ENCODE measurements at regions not wholly inside any gene's neighbourhood (a gene's known extent, or its start where the extent isn't known, plus 50 kb on each side); places are given as distances from the start of the nearest gene placed in this dataset.

DNA sequence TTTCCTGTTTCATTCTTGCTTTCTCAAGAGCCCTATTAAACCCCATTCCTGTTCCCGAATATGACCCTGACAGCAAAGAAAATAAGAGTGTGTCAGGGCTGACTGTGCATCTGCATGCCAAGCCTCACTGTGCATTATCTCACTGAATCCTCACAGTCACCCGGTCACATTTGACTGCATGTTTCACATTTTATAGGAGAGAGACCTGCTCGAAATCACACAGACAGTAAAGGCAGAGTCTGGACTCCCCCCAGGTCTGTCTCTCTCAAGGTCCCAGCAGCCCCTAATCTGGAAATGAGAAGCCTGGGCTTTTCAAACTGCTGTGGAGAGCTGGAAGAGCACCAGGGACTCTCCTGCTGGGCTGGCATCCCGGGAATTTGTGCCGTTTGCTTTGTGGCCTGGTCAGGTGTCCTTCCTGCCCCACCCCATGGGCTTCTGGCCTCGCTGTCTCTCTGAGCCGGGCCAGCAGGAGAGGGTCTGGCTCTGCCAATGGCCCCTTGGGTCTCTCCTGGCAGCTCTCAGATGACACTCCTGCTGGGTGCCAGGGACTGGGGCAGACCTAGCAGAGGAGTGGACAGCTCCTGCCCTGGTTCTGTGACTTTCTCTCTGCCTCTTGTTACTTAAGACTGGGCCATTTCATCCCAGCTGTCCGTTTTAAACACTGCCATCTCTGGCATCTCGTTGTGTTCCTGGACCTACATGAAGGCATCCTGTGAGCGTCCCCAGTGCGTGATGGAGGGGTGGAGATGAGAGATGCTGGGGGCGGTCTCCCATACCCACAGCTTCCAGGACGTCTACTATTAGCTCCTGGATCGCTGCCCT is 173.6 kb downstream of the ARHGAP12 start:
- peak; percentile 37 for DNase-seq

DNA sequence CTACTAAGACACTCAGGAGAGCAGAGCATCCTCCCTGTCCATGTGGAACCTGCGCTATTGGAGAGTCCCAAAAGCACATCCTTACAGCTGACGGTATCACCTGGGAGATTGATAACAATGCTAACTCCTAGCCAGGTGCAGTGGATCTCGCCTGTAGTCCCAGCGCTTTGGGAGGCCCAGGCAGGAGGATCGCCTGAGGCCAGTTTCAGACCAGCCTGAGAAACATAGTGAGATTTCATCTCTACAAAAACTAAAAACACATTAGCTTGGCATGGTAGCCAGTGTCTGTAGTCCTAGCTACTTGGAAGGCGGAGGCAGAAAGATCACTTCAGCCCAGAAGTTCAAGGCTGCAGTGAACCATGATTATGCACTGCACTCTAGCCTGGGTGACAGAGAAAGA is 174.9 kb downstream of the ARHGAP12 start:
- no peak for DNase-seq

DNA sequence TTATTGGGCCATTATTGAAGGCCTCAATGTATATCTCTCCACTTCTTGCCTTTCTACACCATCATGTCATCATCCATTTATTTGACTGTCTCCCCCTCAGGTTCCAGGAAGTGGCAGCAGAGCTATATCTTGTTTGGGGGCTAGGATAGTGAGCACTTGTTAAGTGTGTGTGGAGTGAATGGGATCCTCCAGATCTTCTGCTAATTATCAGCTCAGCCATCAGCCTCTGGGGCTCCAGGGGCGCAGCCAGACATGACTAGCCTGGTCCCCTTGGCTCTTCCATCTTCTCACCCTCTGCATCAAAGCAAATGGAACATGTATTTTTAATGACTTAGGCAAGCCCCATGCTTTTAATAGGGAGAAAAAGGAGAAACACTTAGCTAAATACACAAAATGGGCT is 176.5 kb downstream of the ARHGAP12 start:
- no peak for DNase-seq

DNA sequence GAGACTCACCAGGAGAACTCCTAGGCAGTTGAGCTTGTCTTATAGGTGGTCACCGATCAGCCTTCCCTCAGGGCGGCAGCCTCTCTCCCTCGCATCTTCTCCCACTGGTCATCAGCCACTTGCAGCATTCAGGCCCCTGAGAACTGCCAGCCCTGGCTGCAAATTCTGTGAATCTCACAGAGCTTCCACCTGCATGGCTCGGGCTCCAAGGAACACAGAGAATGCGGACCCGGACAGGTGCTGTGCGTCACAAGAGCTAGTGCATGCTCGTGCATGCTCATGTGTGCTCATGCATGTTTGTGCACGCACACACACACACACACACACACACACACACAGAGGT is 176.9 kb downstream of the ARHGAP12 start:
- DNase-seq = no peak

DNA sequence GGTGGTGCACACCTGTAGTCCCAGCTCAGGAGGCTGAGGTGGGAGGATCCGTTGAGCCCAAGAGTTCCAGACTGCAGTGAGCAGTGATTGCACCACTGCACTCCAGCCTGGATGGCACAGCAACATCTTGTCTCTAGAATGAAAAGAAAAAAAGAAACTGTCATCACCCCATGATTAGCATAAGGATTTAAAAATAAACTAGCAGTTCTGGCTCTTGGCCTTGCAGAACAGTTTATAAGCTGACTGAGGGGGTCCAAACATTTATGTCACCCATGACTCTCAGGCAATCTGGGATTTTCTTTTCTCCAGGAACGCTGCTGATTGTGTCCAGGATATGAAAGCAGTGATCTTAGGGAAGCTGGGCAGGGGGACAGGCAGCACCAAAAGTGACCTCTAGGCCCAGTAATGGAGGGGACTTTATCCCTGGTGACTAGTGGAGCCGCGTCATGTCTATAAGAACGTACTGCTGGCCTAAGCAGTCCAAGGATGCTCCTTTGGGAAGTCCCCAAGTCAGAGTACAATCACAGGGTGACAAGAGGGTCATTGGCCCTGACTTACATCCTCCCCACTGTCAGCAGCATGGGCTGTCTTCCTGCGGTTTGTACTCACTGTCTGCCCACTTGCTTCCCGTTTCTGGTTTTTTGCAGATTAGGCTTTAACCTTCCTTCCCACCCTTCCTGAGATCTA is 177.4 kb downstream of the ARHGAP12 start:
- DNase-seq = no peak

DNA sequence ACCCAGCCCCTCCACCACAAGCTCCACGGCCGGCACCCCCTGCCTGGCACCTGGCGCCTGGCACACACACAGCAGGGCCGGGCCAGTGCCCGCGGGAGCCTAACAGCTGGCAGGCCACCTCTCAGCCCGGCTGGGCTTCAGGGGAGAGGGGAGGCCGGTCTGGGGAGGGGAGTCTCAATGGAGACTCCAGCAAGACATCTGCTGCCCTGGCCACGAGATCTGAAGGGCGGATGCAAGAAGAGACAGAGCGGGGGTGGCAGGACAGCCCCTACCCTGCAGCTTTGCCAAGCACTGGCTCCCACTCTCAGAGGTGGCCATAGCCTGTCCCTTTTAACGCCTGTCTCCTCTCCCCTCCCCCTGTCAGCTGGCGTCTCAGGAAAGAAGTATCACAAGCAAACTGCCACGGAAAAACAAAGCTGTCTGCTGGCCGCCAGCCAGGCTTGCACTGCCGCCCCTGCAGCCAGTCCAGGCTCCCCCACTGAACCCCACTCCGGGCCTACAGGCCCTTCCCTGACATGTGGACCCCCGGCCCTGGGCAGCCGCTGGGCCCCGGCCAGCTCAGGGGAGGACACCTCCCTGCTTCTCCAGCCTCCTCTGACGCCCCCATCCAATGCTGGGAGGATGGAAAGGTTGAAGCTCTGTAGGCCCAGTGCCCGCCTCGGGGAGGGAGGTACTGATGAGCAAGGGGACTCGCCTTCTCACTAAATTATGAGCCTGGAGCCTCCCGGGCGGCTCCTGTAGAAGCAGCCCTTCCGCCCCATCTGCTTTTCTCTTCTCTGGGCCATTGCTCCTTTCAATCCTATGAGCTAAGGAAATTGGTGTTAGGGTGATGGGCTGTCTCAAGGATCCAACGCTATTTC is 178.4 kb downstream of the ARHGAP12 start:
- DNase-seq = peak; percentile 97

DNA sequence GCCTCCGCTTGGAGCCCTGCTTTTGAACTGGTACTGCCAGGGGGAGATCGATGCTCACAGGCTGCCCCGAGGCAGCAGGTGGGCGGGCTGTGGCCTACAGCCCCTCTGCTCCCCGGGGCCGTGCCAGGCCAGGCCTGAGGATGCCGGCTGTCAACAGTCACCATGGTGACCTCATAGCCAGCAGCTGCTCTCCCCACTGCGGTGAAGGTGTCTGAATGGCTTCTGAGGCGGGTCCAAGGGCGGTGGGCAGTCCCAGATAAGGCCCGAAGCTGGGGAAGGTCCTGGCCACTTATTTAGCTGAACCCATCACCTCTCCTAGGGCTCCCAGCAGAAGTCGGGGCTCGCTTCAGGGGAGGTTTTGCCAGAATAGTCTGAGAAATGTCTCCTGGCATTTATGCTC is 179.3 kb downstream of the ARHGAP12 start:
- DNase-seq = peak; percentile 91

DNA sequence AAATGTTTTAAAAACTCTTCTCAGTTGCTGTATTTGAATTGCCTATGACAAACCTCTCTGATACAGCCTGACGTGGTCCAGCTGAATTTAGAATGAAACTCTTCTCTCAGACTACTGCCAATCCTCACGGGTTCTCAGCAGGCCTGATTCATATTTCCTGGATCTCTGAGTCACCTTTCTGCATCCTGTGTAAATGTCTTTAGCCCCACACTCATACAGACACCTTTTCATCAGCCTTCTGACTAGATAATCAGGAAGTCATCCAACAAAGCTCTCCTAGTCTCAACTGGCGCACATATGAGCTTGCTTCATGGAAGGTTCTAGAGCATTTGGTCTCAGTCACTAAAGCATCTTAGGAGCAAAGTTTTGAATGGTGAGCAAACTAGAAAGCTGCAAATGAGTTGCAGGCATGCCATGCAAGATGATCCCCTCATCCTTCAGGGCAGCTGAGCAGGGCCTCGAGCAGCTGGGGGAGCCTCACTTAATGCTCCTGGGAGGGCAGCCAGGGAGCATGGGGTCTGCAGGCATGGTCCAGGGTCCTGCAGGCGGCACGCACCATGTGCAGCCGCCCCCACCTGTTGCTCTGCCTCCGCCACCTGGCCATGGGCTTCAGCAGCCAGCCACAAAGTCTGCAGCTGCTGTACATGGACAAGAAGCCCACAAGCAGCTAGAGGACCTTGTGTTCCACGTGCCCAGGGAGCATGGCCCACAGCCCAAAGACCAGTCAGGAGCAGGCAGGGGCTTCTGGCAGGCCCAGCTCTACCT is 182.8 kb downstream of the ARHGAP12 start:
- peak; percentile 95 for DNase-seq

DNA sequence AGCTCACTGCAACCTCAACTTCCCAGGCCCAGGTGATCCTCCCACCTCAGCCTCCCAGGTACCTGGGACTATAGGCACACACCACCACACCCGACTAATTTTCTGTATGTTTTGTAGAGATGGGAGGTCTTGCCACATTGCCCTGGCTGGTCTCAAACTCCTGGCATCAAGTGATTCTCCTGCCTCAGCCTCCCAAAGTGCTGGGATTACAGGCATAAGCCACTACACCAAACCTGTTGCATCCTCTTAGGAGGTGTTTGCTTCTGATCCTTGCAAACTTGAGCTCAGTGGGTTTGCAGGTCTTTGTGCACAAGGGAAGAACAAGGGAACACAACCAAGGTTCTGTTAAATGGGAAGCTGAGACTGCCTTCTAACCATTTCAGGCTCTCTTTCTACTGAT is 184.6 kb downstream of the ARHGAP12 start:
- DNase-seq = no peak

DNA sequence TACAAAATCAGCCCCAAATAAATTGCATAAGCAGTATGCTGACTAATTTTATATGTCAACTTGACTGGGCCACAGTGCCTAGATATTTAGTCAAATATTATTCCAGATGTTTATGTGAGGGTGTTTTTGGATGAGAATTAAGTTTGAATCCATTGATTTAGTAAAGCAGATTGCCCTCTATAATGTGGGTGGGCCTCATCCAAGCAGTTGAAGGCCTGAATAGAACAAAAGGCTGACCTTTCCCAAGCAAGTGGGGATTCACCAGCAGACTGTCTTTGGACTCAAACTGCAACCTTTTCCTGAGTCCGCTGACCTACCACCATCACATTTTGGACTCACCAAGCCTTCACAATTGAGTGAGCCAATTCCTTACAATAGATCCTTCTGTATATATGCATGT is 186.4 kb downstream of the ARHGAP12 start:
- DNase-seq = no peak

DNA sequence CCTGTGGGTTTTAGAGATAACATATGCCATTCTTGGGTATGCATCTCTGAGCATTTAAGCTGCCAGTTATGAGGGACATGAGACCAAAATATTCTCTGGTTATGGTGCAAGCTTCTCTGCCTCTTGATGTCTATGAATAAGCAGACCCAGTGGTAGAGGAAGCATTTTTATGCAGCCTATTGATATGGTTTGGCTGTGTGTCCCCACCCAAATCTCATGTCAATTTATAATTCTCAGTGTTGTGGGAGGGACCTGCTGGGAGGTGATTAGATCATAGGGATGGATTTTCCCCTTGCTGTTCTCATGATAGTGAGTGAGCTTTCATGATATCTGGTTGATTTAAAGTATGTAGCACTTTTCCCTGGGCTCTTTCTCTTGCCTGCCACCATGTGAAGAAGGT is 187.2 kb downstream of the ARHGAP12 start:
- DNase-seq = no peak

DNA sequence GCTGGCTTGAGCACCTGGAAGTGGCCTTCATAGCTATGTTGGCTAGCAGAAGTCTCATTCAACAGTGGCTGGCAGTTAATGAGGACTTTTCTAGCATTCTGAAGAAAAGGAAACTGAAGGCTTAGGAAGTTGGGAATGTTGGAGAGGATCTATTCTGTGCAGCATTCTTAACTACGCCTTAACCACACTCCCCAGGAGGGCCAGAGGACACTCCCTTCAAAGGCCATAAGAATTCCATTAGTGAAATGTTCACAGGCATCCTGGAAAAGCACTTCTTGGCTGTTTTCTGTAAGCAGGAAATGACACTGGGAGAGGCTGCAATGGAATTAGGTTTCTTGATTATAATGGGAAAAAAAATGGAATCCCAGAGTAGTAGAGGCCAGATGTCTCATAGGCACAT is 188.9 kb downstream of the ARHGAP12 start:
- peak; percentile 54 for DNase-seq

DNA sequence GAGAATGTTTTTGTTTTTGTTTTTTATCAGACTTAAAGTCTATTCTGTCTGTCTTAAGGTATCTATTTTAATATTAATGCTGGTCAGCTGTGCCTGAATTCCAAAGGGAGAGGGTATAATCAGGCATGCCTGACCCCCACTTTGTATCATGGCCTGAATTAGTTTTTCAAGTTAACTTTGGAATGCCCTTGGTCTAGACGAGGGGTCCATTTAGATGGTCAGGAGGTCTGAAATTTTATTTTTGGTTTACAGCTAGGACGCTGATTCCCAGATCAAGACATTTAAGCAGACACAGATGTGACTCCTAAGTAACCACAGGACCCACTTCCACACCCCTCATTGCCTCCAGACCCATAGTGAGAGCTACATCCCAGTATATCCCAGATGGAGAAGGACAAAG is 189.5 kb downstream of the ARHGAP12 start:
- DNase-seq = no peak

DNA sequence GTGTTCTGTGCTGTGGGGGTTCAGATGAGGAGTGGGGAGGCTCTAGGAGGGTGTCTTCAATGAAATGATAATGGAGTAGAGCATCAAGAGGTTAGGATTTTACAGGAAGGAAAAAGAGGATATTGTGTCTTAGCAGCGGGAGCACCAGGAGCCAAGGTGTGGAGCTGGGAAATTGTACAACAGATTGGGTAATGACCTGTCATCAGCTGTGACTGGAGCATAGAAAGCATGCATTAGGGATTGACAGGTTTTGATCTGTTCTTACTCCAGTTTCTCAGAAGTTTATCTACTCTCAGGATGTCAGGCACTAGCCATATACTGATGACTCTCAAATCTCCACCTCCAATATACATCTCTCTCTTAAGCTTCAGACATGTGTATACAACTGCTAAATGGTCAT is 196.9 kb downstream of the ARHGAP12 start:
- no peak for DNase-seq

DNA sequence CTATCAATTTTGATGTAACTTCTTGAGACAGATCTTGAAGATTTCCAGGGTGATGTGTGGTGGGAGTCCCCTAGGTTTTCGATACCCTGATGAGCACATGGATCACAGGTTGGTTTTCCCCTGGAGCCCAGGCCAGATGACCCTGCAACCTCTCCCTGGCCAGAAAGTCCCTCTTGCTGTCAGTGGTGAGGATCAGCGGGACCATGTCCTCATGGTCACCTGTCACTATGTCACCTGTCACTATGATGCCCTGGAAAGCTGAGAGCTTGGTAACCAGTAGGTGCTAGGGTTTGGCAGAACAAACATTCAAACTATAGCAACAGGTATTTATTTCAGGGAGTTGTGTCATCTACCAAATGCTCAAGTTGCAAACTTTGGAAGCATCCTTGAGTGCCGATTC is 197.9 kb downstream of the ARHGAP12 start:
- peak; percentile 21 for DNase-seq

DNA sequence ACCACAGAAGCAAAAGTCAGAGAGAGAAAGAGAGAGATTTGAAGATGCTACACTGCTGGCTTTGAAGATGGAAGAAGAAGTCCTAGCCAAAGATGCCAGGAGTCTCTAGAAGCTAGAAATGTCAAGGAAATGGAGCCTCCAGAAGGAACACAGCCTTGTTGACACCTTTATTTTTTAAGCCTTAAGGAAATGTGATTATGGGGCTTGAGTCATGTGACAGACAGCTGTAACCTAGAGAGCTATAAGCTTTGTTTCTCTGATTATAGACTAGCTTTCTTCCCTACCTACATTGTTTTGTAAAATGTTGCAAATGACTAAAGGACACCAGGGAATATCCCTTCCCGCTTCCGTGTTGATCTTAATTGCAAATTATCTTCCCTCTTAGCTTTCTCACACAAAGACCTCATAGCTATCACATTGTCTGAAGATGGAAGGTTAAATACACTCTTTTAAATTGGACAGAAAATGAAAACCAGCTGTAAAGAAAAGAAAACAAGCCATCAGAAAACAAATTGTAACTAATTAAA is 199.9 kb downstream of the ARHGAP12 start:
- DNase-seq = no peak

DNA sequence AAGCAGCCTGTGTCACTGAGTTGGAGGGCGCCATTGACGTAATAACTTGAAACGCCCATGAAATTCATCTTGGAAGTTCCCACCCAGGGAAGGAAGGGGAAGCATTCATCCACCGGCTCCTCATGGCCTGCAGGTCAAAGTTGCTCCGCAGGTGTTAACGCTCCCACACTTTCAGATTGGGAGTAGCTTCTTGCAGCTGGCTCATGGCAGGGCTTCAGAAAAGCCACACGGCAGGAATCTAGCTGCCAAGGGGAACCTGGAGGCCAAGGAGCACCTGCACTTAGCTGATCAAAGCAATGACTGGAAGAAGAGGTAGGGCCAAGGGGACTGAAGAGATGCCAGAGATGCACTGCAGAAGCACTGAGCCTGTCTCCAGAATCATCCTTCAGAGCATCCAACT is 203.2 kb downstream of the ARHGAP12 start:
- no peak for DNase-seq

DNA sequence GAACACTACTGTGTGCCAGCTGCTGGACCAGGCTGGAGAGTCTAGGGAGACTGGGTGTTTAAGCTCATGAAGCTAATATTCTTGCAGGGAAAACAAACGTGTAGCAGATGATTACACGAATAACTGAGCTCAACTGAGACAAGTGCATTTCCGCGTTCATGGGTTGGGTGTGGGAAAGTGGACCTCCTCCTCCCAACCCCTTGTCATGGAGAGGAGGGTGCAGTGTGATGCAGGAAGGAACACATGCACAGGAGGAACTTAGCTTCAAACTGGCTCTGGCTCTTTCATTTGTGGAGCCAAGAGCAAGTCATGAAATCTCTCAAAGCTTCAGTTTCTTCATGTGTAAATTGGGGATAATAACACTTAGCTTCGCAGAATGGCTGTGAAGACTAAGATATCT is 204.3 kb downstream of the ARHGAP12 start:
- DNase-seq = no peak

DNA sequence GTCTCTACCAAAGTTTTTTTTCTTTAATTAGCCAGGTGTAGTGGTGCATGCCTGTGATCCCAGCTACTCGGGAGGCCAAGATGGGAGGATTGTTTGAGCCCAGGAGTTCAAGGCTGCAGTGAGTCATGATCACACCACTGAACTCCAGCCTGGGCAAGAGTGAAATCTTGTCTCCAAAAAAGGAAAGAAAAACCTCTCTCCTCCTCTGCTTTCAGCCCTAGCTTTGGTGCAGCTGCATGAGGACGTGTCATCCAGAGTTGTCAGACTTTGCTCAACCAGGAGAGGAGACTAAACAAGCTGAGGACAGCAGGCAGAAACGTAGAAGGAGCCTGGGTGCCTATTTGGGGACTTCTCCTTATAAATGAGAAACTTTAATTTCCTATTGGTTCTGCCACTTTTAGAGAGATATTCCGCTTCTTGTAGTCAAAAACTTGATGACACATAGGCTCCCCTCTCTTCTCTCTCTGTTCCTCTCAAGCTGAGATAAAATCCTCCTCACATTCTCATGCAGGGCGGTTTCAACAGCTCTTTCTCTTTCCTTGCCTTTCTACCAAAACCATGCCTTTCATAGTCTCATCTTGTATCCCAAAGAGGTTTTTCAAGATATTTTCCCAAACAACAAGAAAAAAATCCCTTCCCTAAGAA is 205.4 kb downstream of the ARHGAP12 start:
- DNase-seq = no peak

DNA sequence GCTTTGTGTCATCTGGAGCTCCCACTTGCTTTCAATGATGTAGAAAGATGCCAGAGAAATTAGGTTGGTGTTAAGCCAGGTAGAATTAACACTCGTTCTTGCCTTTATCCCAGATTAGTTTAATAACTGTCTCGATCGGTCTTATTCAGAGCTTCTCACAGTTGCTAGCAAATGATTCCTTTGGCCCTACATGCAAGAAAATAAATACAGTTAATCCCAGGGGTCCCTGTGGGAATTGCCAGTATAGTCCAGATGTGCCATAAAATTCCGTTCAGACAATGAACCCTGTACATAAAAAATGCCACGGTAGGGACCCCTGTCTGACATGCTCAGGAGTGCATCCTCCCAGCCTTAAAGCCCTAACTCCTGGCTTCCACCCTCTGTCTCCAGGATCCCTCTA is 207.5 kb downstream of the ARHGAP12 start:
- DNase-seq = peak; percentile 55

DNA sequence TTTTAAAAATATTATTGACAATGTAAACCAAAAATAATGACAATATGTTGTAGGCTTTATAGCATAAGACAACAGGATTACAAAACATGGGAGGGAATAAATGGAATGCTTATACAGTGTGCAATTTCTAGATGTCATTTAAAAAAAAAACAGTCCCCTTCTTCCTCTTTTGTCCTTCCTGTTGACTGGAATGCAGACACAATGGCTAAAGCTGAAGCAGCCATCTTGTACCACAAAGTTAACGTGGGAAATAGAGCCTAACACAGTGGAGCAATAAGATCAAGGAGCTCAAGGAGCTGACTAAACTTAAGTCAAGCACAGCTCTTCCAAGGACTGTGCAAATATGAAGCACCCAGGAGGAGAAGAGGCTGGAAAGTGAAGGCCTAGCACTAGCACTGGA is 208.1 kb downstream of the ARHGAP12 start:
- no peak for DNase-seq

DNA sequence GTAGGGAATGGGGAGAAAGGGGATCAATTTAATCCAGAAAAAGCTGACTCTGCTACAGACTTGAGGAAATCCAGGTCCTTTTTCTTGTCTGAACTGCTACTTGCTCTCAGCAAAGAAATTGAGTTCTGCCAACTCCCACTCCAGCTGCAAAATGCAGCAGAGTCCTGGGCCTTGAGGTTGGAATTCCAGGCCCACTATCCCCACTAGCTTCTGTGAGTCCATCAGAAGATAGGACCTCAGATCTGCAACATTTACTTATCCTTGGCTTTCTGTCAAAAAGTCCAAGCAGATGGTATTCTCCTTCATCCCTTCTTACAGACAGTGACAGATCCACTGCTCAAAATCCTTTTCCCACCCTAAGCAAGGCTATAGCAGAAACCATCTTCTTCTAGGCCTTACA is 219.2 kb downstream of the ARHGAP12 start:
- peak; percentile 37 for DNase-seq

Data from tongue (tissue), 1 donor.